ENCODE measurements at regions not wholly inside any gene's neighbourhood (a gene's known extent, or its start where the extent isn't known, plus 50 kb on each side); places are given as distances from the start of the nearest gene placed in this dataset.

DNA sequence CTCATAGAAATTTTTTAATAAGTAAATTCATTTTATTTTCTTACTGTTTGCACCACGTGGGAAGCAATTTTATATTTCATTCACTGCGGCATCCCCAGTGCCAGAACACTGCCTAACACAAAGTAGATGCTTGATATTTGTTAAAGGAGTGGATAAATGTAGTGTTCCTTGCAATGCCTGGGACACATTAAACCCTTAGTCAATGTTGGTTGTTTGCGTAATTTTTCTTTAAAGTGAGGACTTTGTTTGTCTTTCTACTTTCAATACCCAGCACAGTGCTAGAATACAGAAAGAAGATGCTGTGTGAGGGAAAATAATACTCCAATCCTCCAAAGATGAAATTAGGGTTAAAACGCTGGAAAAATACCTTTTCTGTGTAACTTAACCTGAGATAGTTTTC is 299.3 kb downstream of the MAP2K6 start:
- Mint-ChIP-seq H3K36me3 (no peaks in the 10 kb centered on the region), H3K9me3 (no peaks in the 10 kb centered on the region), H3K4me1 (peaks cover 0 to 4% (median 0%) of the 10 kb centered on the region in 4 donors), H3K4me3 (no peak overlapping the region), H3K27me3 (peaks cover 0 to 2% (median 0%) of the 10 kb centered on the region in 5 donors), H3K27ac (no peak overlapping the region)
- DNase-seq (no peak), ATAC-seq (no peak)
- POLR2A ChIA-PET, result no interaction called here

DNA sequence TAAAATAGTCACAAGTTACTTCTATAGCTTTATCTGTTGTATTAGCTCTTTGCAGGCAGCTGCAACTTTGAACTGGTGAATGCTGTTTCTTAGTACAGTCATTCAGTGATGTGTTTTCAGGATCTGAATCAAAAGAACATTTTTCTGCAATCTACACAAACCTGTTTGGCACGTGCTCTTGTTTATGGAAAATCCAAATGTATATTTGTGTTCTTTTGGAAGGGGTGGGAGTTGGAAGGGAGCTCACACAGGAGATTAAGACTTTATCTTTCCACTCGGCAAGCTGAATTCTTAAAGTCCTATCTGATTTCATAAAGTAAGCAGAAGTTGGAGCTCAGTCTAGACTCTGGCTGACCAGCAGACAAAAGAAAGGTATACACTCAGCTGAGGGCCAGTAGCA is 300.2 kb downstream of the MAP2K6 start:
- H3K27me3 Mint-ChIP-seq, result peaks cover 0 to 2% (median 0%) of the 10 kb centered on the region in 5 donors
- POLR2A ChIA-PET, result no interaction called here
- no peaks in the 10 kb centered on the region for H3K4me1 Mint-ChIP-seq

GRCh38 chr17:69715656-69716055 is 301.2 kb downstream of the MAP2K6 start:
- H3K9me3 Mint-ChIP-seq, result no peaks in the 10 kb centered on the region
- POLR2A ChIA-PET, result no interaction called here
- peaks cover 0 to under 1% (median 0%) of the 10 kb centered on the region in 5 donors for H3K27me3 Mint-ChIP-seq
- H3K27ac Mint-ChIP-seq, result no peak overlapping the region
- no peaks in the 10 kb centered on the region for H3K36me3 Mint-ChIP-seq
- H3K4me1 Mint-ChIP-seq, result no peaks in the 10 kb centered on the region
- ATAC-seq, result no peak
- H3K4me3 Mint-ChIP-seq, result no peak overlapping the region
- no peak for DNase-seq

More for the DNA sequence above, 300.2 kb downstream of the MAP2K6 start:
- no peak overlapping the region for H3K27ac Mint-ChIP-seq
- no peaks in the 10 kb centered on the region for H3K9me3 Mint-ChIP-seq
- ATAC-seq (no peak), DNase-seq (no peak)
- H3K36me3 Mint-ChIP-seq, result no peaks in the 10 kb centered on the region
- H3K4me3 Mint-ChIP-seq, result no peak overlapping the region

DNA sequence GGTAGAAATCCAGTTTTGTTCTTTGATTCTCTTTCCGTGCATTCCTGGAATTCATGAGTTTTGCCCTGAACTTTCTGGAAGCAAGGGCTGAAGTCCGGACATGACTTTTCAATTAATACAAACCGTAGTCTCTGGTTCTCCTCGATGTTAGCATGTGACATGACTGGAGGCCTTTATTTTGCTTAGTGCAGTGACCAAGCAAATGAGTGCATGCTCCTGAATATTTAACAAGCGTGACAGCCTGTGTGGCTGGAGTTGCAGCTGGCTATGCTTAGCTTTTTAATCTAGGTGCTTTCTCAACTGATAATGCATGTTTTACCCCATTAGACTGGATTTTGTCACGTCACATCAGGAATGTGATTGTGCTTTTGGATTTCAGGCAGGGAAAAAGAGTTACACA is 302.1 kb downstream of the MAP2K6 start:
- no peaks in the 10 kb centered on the region for H3K9me3 Mint-ChIP-seq
- no peaks in the 10 kb centered on the region for H3K27me3 Mint-ChIP-seq
- H3K27ac Mint-ChIP-seq, result no peak overlapping the region
- no peak for DNase-seq
- ATAC-seq, result no peak
- no peak overlapping the region for H3K4me3 Mint-ChIP-seq
- no peaks in the 10 kb centered on the region for H3K4me1 Mint-ChIP-seq
- H3K36me3 Mint-ChIP-seq, result no peaks in the 10 kb centered on the region
- POLR2A ChIA-PET, result no interaction called here

GRCh38 chr17:69717214-69717613 is 302.7 kb downstream of the MAP2K6 start:
- no peak overlapping the region for H3K27ac Mint-ChIP-seq
- H3K4me1 Mint-ChIP-seq, result no peaks in the 10 kb centered on the region
- H3K36me3 Mint-ChIP-seq, result no peaks in the 10 kb centered on the region
- H3K4me3 Mint-ChIP-seq, result no peak overlapping the region
- DNase-seq (no peak), ATAC-seq (no peak)
- POLR2A ChIA-PET, result no interaction called here
- no peaks in the 10 kb centered on the region for H3K27me3 Mint-ChIP-seq
- H3K9me3 Mint-ChIP-seq, result no peaks in the 10 kb centered on the region

GRCh38 chr17:69717819-69718218 is 303.3 kb downstream of the MAP2K6 start:
- H3K4me3 Mint-ChIP-seq, result no peak overlapping the region
- no peaks in the 10 kb centered on the region for H3K36me3 Mint-ChIP-seq
- POLR2A ChIA-PET, result no interaction called here
- no peaks in the 10 kb centered on the region for H3K9me3 Mint-ChIP-seq
- no peaks in the 10 kb centered on the region for H3K27me3 Mint-ChIP-seq
- H3K27ac Mint-ChIP-seq, result no peak overlapping the region
- no peak for ATAC-seq
- no peaks in the 10 kb centered on the region for H3K4me1 Mint-ChIP-seq
- no peak for DNase-seq

GRCh38 chr17:69719474-69720048 is 305.1 kb downstream of the MAP2K6 start:
- ATAC-seq, result no peak
- no peak overlapping the region for H3K27ac Mint-ChIP-seq
- DNase-seq, result no peak
- no peaks in the 10 kb centered on the region for H3K9me3 Mint-ChIP-seq
- no peaks in the 10 kb centered on the region for H3K4me1 Mint-ChIP-seq
- no peak overlapping the region for H3K4me3 Mint-ChIP-seq
- H3K36me3 Mint-ChIP-seq, result no peaks in the 10 kb centered on the region
- POLR2A ChIA-PET, result no interaction called here
- H3K27me3 Mint-ChIP-seq, result peaks cover 0 to 4% (median 0%) of the 10 kb centered on the region in 5 donors

DNA sequence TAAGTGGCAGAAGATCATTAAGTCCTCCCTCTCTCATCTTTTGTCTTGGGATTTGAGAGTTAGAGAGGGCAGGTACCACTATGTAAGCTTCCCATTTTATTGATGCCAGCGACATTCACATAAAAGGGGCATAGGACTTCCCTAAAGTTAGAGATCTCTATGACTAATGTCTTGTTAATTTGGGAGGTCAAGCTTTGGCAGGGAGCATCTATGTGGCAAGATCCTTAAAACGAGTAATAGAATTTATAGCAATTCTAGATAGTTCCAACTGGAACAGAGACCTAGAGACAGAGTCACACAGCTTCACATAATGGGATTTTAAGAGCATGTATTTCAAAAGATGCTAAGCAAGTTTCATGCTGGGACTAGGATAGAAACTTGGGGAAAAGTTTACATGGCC is 308.0 kb downstream of the MAP2K6 start:
- Mint-ChIP-seq H3K4me3 (no peak overlapping the region), H3K9me3 (no peaks in the 10 kb centered on the region), H3K4me1 (no peaks in the 10 kb centered on the region), H3K36me3 (no peaks in the 10 kb centered on the region), H3K27me3 (peaks cover 0 to 9% (median 1%) of the 10 kb centered on the region in 5 donors), H3K27ac (no peak overlapping the region)
- POLR2A ChIA-PET, result no interaction called here
- ATAC-seq, result no peak
- no peak for DNase-seq

DNA sequence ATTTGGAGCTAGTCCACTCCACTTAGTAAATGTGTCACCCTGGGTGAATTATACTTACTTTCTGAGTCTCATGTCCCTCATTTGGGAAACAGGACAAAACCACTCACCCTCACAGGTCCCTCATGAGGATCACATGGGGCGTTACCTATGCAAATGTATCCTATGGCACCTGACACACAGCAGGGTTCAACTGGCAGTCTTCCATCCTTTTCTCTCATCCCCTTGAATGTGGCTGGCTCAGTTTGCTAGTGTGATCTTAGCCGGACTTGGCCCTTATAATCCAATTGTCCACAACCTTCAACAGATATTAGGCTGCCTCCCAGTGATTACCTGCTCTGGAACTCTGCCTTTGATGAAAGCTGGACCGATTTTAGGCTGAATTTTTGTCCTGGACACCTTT is 308.8 kb downstream of the MAP2K6 start:
- Mint-ChIP-seq H3K4me1 (no peaks in the 10 kb centered on the region), H3K4me3 (no peak overlapping the region), H3K36me3 (no peaks in the 10 kb centered on the region), H3K27me3 (peaks cover 0 to 9% (median 1%) of the 10 kb centered on the region in 5 donors), H3K9me3 (no peaks in the 10 kb centered on the region), H3K27ac (no peak overlapping the region)
- POLR2A ChIA-PET, result no interaction called here
- DNase-seq (no peak), ATAC-seq (no peak)

- no peak overlapping the region for H3K27ac Mint-ChIP-seq
- POLR2A ChIA-PET, result no interaction called here
- DNase-seq (no peak), ATAC-seq (no peak)
- peaks cover 0 to 9% (median 1%) of the 10 kb centered on the region in 5 donors for H3K27me3 Mint-ChIP-seq
- H3K9me3 Mint-ChIP-seq, result no peaks in the 10 kb centered on the region
- H3K4me3 Mint-ChIP-seq, result no peak overlapping the region
- no peaks in the 10 kb centered on the region for H3K4me1 Mint-ChIP-seq
- no peaks in the 10 kb centered on the region for H3K36me3 Mint-ChIP-seq
Observed at GRCh38 chr17:69723741-69724140, 309.2 kb downstream of the MAP2K6 start.

- Mint-ChIP-seq H3K9me3 (no peaks in the 10 kb centered on the region), H3K4me3 (no peak overlapping the region)
- POLR2A ChIA-PET, result no interaction called here
Observed at GRCh38 chr17:69724238-69724637, 309.7 kb downstream of the MAP2K6 start.

DNA sequence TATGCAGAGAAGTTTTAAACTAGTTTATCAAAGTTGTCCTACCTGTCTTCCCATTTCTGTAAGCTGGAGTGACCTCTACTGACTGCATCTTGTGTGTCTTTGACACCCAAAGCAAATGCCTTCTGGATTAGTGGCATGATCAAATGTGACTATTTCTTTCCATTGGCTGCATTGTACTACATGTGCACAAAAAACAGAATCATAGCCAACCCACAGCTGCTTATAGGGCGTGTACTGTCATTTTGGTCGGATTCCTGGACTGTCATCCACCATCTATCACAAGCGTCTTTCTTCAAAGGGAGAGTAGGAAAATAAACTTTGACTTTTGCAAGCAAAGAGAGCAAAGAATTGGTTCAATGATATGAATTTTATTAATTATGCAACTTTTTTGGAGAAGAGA is 310.6 kb downstream of the MAP2K6 start:
- Mint-ChIP-seq H3K4me1 (no peaks in the 10 kb centered on the region), H3K4me3 (no peak overlapping the region), H3K9me3 (no peaks in the 10 kb centered on the region), H3K36me3 (no peaks in the 10 kb centered on the region), H3K27ac (no peak overlapping the region), H3K27me3 (peaks cover 0 to 9% (median 1%) of the 10 kb centered on the region in 5 donors)
- POLR2A ChIA-PET, result no interaction called here
- ATAC-seq (no peak), DNase-seq (no peak)

More at GRCh38 chr17:69724238-69724637, 309.7 kb downstream of the MAP2K6 start:
- Mint-ChIP-seq H3K27me3 (peaks cover 0 to 9% (median 1%) of the 10 kb centered on the region in 5 donors), H3K36me3 (no peaks in the 10 kb centered on the region), H3K27ac (no peak overlapping the region), H3K4me1 (no peaks in the 10 kb centered on the region)
- DNase-seq (no peak), ATAC-seq (no peak)

- Mint-ChIP-seq H3K27ac (no peak overlapping the region), H3K4me1 (no peaks in the 10 kb centered on the region), H3K27me3 (peaks cover 0 to 9% (median 1%) of the 10 kb centered on the region in 5 donors), H3K36me3 (no peaks in the 10 kb centered on the region), H3K4me3 (no peak overlapping the region), H3K9me3 (no peaks in the 10 kb centered on the region)
- POLR2A ChIA-PET, result no interaction called here
- ATAC-seq (no peak), DNase-seq (no peak)
Observed at GRCh38 chr17:69728816-69729215, 314.3 kb downstream of the MAP2K6 start.

GRCh38 chr17:69729944-69730343 is 315.4 kb downstream of the MAP2K6 start:
- Mint-ChIP-seq H3K4me1 (no peaks in the 10 kb centered on the region), H3K27me3 (peaks cover 0 to 4% (median 1%) of the 10 kb centered on the region in 5 donors), H3K27ac (no peak overlapping the region), H3K36me3 (no peaks in the 10 kb centered on the region), H3K4me3 (no peak overlapping the region), H3K9me3 (no peaks in the 10 kb centered on the region)
- DNase-seq, result no peak
- POLR2A ChIA-PET, result no interaction called here
- no peak for ATAC-seq
